Right renal pelvis (tissue), 4 donors: ENCODE measurements at regions not wholly inside any gene's neighbourhood (a gene's known extent, or its start where the extent isn't known, plus 50 kb on each side); places are given as distances from the start of the nearest gene placed in this dataset.

Source experiments
- DNase-seq, 4 donors: peaks; one replicate each; pipeline ENCODE4 v3.0.0-alpha.2; 2013; ENCODE audit warnings: low read depth in 4 of 4, low spot score in 3 of 4, missing footprints in 1 of 4

GRCh38 chr6:147751232-147751631, 242.7 kb downstream of the SAMD5 start:
- DNase-seq = no peak

GRCh38 chr6:147752689-147753403, 244.4 kb downstream of the SAMD5 start:
- DNase-seq = no peak

GRCh38 chr6:147755999-147756398, 247.5 kb downstream of the SAMD5 start:
- no peak for DNase-seq

- DNase-seq = no peak
These were observed 248.4 kb downstream of the SAMD5 start for GRCh38 chr6:147756891-147757290.

GRCh38 chr6:147757291-147757690, 248.8 kb downstream of the SAMD5 start:
- DNase-seq = no peak

GRCh38 chr6:147758303-147758702, 249.8 kb downstream of the SAMD5 start:
- DNase-seq = no peak

GRCh38 chr6:147759093-147759492, 250.6 kb downstream of the SAMD5 start:
- DNase-seq = no peak

- DNase-seq = no peak
These were observed 251.0 kb downstream of the SAMD5 start for GRCh38 chr6:147759536-147759935.

GRCh38 chr6:147765541-147765940, 257.1 kb downstream of the SAMD5 start:
- no peak for DNase-seq

- DNase-seq = no peak
These were observed 260.5 kb downstream of the SAMD5 start for GRCh38 chr6:147768969-147769368.

- no peak for DNase-seq
These were observed 261.1 kb downstream of the SAMD5 start for GRCh38 chr6:147769496-147770087.

- DNase-seq = no peak
These were observed 261.7 kb downstream of the SAMD5 start for GRCh38 chr6:147770221-147770620.

GRCh38 chr6:147772724-147773123, 264.2 kb downstream of the SAMD5 start:
- DNase-seq = no peak

- no peak for DNase-seq
These were observed 266.4 kb downstream of the SAMD5 start for GRCh38 chr6:147774856-147775255.

GRCh38 chr6:147776631-147777213, 268.2 kb downstream of the SAMD5 start:
- peak in 2 of 4 donors; percentile 5 to 11 for DNase-seq

GRCh38 chr6:147779624-147780023, 271.1 kb downstream of the SAMD5 start:
- no peak for DNase-seq

- DNase-seq = no peak
These were observed 273.8 kb downstream of the SAMD5 start for GRCh38 chr6:147782302-147782701.

GRCh38 chr6:147784371-147784770, 275.9 kb downstream of the SAMD5 start:
- DNase-seq = no peak

- no peak for DNase-seq
These were observed 278.9 kb downstream of the SAMD5 start for GRCh38 chr6:147787417-147787816.

- DNase-seq = no peak
These were observed 281.0 kb downstream of the SAMD5 start for GRCh38 chr6:147789430-147789947.

GRCh38 chr6:147793871-147794643, 285.6 kb downstream of the SAMD5 start:
- no peak for DNase-seq
